ENCODE measurements at regions not wholly inside any gene's neighbourhood (a gene's known extent, or its start where the extent isn't known, plus 50 kb on each side); places are given as distances from the start of the nearest gene placed in this dataset.

DNA sequence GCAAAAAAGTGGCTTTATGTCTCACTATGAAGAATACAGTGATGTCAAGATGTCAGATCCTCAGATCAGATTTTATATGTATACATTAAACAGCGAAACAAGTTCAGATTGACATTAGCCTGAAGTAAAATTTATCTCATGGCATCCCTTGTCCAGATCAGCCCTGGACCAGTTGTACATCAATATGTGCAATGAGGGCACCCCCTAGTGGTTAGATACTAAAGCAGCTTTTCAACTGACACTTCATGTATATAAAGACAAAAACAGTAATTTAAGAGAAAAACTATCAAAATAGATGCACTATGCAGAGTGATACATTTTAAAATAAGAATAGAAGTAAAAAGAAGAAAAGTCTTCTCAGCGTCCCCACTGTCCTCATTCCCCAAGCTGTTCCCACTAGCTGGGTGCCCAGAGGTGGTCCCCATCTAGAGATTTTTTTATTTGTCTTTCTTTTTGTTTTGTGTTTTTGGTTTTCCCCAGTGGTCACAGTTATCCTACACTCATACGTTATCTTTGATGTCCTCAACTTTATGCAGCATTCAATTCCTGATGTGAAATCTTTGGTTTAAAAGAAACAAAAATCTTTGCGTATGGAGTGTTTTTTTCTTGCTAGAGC lies 2193.4 kb upstream of the RAG2 start:
- WGBS, 2 donors = 25 to 28% methylated on average over 4 of the region's 4 CpGs
- no peaks in the 10 kb centered on the region for H3K27me3 ChIP-seq
- H3K36me3 ChIP-seq = no peaks in the 10 kb centered on the region
- H3K4me3 ChIP-seq = no peak overlapping the region
- DNase-seq = peak in 1 of 2 donors; percentile 40
- intact Hi-C loops (cut with DNase I) = loop anchor here in 4 of 10 donors (5.0 to 10.0 kb wide), 2 partner anchors 844 to 847 kb away; no protein-coding TSS in a partner anchor
- TF ChIP-seq, protein P1, sequence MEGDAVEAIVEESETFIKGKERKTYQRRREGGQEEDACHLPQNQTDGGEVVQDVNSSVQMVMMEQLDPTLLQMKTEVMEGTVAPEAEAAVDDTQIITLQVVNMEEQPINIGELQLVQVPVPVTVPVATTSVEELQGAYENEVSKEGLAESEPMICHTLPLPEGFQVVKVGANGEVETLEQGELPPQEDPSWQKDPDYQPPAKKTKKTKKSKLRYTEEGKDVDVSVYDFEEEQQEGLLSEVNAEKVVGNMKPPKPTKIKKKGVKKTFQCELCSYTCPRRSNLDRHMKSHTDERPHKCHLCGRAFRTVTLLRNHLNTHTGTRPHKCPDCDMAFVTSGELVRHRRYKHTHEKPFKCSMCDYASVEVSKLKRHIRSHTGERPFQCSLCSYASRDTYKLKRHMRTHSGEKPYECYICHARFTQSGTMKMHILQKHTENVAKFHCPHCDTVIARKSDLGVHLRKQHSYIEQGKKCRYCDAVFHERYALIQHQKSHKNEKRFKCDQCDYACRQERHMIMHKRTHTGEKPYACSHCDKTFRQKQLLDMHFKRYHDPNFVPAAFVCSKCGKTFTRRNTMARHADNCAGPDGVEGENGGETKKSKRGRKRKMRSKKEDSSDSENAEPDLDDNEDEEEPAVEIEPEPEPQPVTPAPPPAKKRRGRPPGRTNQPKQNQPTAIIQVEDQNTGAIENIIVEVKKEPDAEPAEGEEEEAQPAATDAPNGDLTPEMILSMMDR (IDR thresholded peaks at IDR 0.05) = peak; percentile 41 to 83 (median 72)
- H3K9me3 ChIP-seq = no peaks in the 10 kb centered on the region
- H3K27ac ChIP-seq = no peak overlapping the region
- no peaks in the 10 kb centered on the region for H3K4me1 ChIP-seq
- ATAC-seq = peak in 2 of 8 donors; percentile 41 to 60

DNA sequence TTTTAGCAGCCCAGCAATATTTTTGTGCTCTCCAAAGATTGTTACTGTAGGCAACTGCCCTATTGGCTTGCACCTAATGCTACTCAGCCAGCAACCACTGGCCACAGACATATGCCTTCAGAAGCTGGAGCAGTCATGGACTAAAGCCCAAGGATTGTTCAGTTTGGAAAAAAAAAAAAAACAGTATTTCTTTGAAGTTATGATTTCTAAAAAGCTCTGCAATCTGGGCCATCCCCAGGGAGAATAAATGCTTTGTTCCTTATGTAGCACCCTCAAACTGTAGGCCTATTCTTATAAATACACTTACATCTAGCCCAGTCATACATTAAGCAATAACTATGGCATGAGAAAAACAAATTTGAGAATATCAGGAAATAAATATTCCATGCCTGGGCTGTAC lies 2190.5 kb upstream of the RAG2 start:
- ATAC-seq (no peak), DNase-seq (no peak)
- no peak overlapping the region for H3K27ac ChIP-seq
- no peak overlapping the region for H3K4me3 ChIP-seq
- no peaks in the 10 kb centered on the region for H3K27me3 ChIP-seq
- intact Hi-C loops (cut with DNase I) = loop anchor here in 1 of 10 donors (10.0 kb wide), 1 partner anchor 844 kb away; no protein-coding TSS in a partner anchor
- H3K36me3 ChIP-seq = no peaks in the 10 kb centered on the region
- TF ChIP-seq, protein P1 (IDR thresholded peaks at IDR 0.05) = no peak
- no peaks in the 10 kb centered on the region for H3K9me3 ChIP-seq
- no peaks in the 10 kb centered on the region for H3K4me1 ChIP-seq

DNA sequence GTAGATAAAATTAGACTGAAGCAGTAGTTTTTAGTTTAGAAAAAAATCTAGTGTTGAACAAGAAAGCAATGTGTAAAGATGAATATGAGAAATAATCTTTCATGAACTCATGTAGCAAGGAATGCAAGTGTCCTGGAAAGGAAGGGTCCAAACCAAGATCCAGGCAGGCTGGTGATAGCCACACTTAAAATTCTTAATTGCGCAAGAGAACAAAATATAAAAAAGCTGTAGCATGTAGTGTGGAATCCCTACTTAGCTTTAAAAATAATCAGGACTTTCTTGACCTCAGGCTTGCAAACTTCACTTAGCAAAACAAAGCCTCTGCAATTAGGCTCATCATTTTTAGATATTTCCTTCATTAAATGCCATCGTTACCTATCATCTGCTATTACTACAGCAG lies 2186.1 kb upstream of the RAG2 start:
- peaks cover 0 to 11% (median 0%) of the 10 kb centered on the region in 11 donors for H3K9me3 ChIP-seq
- WGBS, 2 donors = 87 to 92% methylated on average over 2 of the region's 2 CpGs
- intact Hi-C loops (cut with DNase I) = loop anchor here in 1 of 10 donors (10.0 kb wide), 1 partner anchor 839 kb away; no protein-coding TSS in a partner anchor
- DNase-seq (no peak), ATAC-seq (no peak)
- no peak overlapping the region for H3K27ac ChIP-seq
- H3K27me3 ChIP-seq = no peaks in the 10 kb centered on the region
- no peaks in the 10 kb centered on the region for H3K36me3 ChIP-seq
- H3K4me1 ChIP-seq = no peaks in the 10 kb centered on the region
- H3K4me3 ChIP-seq = no peak overlapping the region
- TF ChIP-seq, protein P1 (IDR thresholded peaks at IDR 0.05) = no peak

DNA sequence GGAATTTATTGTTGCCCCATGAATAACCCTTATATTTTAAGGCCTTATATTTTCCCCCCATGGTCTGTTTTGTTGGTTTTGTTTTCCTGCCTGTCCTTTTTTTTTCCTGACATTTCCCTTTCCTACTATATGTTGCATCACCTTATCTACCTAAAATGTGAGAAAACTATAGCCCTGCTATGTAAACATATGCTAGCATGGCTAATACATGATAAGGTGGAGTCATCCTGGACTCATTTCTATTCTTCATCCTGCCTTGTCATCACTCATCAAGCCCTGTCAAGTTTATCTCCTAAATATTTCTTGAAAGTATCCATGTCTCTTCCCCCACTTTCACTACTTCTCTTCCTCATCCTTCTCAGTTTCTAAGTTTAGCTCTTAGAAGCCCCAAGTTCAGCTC lies 2168.8 kb upstream of the RAG2 start:
- ATAC-seq (no peak), DNase-seq (no peak)
- H3K27ac ChIP-seq = no peak overlapping the region
- no peaks in the 10 kb centered on the region for H3K4me1 ChIP-seq
- no peaks in the 10 kb centered on the region for H3K36me3 ChIP-seq
- H3K4me3 ChIP-seq = no peak overlapping the region
- intact Hi-C loops (cut with DNase I) = no loop called here
- peaks cover 0 to 18% (median 0%) of the 10 kb centered on the region in 11 donors for H3K9me3 ChIP-seq
- TF ChIP-seq, protein P1 (IDR thresholded peaks at IDR 0.05) = no peak
- H3K27me3 ChIP-seq = no peaks in the 10 kb centered on the region

All from heart right ventricle (tissue), 16 donors.